GM19351 (cell line): ENCODE measurements at regions not wholly inside any gene's neighbourhood (a gene's known extent, or its start where the extent isn't known, plus 50 kb on each side); places are given as distances from the start of the nearest gene placed in this dataset.

Experiments
- ATAC-seq: cut with Tn5 transposase; IDR thresholded peaks from one replicate; pipeline ENCODE4 v1.9.1; 2021; ENCODE audit warnings: mild to moderate bottlenecking, moderate library complexity; ENCODE audit not compliant: unreplicated experiment

DNA sequence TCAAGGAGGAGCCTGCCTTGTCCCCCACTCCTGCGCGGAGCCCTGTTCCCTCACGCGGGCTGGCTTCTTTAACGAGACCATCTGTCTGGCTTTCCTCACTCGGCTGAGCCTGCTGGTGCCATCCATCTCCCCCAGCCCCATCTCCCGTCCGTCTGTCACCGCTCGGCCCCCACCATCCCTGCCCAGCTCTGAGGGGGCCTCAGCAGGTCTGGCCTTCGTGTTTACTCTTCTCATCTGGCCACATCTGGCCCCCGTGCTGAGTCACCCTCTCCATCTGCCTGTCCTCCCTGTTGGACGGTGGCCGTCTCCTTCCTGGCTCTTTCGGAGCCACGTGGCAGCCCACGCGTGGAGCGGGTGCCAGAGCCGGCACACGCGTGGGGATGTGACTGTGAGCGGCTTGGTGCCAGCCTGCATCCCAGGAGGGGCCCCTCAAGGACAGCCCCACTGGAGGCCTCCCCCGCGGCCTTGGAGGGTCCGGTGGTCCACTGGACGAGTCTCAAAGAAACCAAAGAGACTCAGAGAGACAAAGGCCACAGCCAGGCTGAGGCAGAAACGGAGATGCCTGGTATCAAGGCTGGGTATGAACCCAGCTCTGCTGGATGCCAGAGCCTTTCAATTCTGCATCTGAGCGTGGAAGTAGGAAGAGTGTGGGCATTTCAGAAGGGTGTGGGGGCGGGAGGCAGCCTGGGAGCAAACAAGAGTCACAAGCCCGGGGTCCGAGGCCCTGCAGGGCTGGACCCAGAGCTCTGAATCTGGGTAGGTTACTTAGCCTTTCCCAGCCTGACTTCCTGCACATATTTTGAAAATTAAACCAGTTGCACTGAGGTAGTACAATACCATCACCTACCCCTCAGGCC lies 76.7 kb upstream of the UNC5A start:
- ATAC-seq = no peak

- no peak for ATAC-seq
These were observed 75.5 kb upstream of the UNC5A start for GRCh38 chr5:176734756-176735342.

- ATAC-seq = no peak
These were observed 74.7 kb upstream of the UNC5A start for GRCh38 chr5:176735383-176736265.

DNA sequence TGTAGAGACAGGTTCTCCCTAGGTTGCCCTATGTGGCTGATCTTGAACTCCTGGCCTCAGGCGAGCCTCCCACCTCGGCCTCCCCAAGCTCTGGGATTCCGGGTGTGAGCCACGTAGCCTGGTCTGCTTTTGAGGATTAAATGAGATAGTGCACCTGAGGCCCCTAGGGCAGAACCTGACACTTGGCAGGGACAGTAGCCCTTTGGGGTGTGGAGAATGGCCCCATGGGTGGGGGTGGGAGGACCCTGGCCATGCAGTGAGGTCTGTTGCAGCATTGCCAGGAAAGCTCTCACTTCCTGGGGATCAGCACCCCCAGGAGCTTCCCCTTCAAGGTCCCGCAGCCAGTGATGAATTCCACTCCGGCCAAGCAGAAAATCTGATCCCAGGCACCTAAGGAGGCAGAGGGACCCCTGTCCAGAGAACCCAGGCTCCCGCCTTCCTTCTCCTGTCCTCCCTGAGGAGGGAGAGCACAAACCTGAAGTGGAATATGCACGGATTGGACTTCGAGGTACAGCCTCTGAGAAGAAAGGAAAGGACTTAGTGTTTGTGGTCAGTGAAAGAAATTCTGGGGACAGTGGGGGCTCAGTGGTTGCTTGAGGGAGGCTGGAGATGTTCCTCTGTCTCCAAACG lies 73.9 kb upstream of the UNC5A start:
- no peak for ATAC-seq

DNA sequence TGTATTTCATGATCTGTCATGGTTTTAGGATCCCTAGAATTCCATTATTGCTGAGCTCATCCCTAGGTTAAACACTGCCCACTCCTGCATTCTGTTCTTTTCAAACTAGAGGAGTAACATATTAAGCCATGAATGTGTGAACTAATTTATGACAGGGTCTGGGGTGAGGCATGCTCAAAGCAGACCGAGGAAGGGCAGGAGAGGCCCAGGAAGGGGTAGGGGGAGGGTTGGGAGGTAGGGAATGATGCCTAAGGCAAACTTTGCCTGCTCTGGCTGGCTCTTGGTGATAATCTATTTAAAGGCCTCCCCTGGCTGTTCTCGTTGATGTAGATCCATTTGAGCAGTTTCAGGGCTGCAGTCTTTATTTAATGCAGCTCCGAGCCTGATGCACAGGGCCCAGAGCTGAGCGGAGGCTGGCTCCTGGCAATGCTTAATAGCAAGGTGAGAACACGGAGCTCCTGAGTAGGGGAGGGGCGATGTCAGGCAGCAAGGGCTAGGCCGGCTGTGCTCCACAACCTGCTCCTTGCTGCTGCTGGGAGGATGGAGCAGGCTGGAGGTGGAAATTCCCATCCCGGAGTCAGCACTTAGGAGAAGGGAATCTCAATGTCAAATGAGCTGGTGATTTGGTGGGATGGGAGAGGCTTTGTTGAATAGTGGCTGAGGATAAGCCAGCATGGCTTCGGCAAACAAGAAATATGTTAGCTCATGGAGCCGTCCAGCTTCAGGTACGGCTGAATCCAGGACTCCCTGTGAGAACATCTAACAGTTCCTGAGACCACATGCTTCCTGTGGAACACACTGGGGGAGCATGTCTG lies 73.2 kb upstream of the UNC5A start:
- ATAC-seq = no peak

DNA sequence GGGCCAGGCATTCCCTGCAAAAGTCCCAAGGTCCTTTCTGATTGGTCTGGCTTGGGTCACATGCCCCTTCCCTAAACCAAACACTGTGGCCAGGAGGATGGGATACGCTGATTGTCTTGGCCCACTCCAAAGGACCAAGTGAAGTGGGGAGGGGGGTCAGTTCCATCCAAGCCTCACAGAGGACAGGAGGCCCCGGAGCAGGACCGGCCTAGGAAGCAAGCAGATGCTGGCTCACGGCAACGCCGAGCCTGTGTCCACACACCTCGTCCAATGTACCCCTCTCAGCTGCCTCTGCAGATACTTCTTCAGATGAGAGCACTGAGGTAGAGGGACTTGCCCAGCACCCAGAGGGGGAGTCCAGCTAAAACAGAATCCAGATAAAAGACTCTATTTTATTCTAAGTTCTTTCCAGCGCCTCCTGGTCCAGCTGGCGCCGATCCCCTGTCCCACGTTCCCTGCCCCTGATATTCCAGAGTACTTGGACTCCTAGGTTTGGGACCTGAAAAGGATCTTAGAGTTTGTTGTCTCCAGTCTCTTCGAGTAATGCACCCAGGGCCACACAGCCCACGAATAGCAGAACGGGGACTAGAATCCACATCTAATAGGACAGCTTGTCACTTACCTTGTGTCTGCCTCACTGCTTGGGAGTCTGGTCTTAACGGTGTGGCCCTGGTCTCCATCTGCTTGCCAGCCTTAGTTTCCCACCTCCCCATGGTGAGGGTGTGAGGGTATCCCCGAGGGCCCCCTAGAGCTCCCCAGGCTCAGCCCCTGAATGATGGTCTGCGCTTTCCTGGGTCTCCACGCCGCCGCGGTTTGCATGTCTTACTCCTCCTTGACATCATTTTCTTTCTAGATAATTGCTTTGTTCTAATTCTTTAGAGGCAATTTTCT lies 72.4 kb upstream of the UNC5A start:
- no peak for ATAC-seq

DNA sequence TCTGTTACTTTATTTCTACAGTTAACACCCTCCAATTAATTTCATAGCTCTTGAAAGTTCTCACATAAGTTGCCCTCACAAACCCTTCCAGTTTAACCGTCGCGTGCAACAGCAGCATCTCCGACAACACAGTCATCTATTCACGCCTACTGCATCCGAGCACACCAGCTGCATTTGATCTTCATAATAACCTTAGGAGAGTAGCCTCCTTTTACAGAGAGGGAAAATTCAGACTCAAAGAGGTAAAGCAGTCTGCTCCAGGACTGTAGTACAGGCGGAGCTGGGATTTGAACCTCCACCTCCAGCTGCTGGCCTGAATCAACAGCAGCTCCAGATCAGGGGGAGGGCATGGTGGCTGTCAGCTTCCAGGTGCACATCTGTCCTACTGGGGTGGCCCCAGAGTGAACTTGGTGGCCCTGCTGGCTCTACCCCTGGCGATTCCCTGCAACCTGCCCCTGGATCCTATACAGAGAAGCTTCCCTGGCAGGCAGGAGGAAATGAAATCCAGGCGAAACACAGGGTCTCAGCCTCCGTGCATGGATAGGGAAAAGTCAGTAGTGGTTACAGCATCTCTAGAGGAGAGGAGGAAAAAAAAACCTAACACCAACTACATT lies 71.6 kb upstream of the UNC5A start:
- no peak for ATAC-seq

DNA sequence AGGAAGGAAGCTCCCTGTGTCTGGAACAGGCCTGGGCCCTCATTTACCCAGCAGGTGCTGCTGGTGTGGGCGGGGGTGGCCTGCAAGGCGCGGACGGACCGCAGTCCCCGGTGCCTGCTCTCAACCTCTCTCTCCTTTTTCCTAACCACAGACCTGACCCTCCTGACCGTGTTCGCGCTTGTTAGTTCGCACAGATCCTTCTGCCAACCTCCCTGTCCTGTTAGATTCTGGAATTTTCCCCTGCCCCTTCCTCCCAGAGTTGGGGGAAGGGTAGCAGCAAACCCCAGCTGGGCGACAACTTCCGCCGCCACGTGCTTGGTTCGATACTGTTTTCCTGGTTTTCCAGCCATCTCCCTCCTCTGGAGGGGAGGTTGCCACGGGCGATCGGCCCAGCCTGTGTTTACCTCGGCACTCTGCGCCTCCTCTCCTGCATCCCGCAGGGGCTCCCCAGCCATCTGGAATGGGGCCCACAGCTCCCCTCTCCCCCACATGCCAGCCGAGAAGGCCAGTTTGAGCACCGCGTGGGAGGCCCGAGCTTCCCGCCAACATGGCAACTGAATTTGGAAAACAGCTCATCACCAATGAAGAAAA lies 70.8 kb upstream of the UNC5A start:
- no peak for ATAC-seq

GRCh38 chr5:176740131-176740701 lies 70.1 kb upstream of the UNC5A start:
- no peak for ATAC-seq

GRCh38 chr5:176740702-176741496 lies 69.5 kb upstream of the UNC5A start:
- no peak for ATAC-seq

DNA sequence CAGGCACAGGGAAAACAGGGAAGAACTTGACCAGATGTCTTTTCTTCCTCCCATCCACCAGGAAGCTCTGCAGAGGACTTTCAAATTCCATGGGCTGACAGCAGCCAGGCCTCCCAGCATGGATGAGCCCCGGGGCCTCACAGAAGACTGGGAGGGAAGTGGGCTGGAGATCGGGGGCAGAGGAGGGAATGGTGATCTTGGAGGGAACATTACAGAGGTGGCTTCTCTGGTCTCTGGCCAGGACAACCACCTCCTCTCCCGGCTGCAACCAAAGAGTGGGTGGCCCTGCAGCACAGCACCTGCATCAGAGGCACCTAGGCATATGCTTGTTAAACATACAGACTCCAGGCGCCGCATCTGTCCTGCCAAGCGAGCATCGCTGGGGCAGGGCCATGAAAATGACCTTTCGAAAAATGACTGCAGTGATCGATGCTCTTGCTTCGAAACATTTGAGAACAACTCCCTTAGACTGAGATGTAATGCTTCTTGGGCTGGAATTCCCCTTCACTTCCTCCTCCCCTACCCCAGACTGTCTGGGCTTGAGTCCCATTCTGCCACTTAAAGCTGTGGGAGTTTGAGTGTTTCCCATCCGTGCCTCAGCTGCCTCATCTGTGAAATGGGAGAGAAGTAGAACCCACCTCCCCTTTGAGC lies 68.7 kb upstream of the UNC5A start:
- no peak for ATAC-seq

- ATAC-seq = no peak
These were observed 67.9 kb upstream of the UNC5A start for GRCh38 chr5:176742246-176743105.

DNA sequence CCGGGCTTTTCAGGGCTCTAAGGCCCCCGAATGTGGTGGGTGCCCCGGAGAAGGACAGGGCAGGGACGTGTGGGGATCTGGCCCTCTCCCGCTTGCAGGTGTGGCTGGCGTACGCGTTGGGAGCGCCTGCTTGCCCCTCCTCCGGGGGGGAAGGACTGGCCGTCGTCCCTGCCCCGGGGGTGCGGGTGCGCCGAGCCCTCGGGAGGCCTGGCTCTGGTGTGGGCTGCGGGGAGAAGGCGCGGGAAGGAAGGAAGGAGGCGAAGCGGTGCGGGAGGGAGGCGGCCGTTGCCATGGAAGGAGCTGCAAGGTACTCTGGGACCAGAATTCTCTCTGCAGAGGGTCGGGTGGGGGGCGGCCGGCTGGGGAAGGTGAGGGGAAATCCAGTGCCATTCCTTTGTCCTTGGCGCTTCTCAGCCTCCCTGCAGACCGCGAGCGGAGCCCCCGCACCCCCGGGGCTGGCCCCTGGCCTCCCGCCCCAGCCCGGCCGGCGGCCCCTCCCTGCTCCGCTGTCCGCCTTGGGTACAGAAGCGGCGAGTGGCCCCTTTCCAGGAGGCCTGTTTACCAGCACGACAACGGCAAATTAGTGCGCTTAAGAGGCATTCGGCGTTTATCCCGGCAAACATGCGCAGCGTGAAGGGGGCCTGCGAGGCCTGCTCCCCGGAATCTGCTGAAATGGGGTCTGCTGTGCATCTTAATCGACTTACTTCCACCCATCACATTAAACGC lies 67.1 kb upstream of the UNC5A start:
- no peak for ATAC-seq

DNA sequence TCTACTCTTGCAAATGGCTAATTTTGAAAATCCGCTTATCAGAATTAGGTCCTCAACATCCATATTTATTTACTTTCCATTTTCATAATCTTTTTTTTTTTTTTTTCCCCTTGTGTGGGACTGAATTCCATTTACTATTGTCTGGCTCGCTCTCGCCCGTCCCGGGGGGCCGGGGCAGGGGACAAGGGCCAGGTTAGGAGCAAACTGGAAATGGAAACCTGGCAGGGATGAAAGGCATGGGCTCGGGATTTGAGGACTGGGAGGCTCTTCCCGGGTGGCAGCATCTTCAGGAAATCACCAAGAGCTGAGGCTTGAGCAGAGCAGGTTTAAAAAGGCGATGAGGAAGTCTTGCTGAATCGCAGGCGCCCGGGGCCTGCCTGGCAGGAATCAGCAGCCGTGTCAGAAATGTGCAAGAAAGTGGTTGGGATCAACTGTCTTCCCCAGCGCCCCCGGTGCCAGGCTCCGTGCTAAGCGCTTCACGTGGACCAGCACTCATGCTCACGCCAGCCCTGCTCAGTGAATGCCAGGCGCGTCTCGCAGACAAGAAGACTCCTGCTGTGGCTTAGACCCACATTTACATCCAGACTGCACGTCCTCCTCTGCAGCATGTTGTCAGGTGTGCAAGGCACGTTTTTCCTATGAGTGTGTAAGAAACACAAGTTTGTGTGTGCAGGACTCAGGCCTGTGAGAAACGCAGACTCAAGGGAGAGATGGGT lies 66.3 kb upstream of the UNC5A start:
- no peak for ATAC-seq

DNA sequence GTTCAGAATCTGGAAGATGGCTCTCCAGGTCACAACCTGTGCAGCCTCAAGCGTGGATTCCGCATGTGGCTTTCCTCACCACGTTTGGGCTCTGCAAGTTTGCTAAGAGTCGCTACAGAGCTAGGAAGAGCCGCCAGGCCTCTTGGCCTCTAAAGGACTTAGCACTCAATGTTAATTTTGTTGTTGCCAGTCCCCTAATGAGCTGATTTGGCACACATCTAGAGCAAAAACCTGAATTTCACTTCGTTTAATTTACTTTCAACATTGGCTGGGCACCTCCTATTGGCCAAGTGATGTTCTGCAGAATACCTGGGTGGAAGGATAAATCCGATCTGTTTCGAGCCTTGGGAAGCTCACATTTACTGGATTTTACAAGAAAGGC lies 65.8 kb upstream of the UNC5A start:
- ATAC-seq = no peak
